OCI-LY3 (cell line): ENCODE measurements at regions not wholly inside any gene's neighbourhood (a gene's known extent, or its start where the extent isn't known, plus 50 kb on each side); places are given as distances from the start of the nearest gene placed in this dataset.

ENCODE experiments used
- EZH2phosphoT487 ChIP-seq: fragments of 200-600 bp; shearing (Covaris generic); IDR thresholded peaks from 2 replicates; pipeline ENCODE4 v1.6.1; 2018; ENCODE audit warnings: antibody characterized with exemption, mixed run types, low read depth
- TF ChIP-seq, protein P1 (sequence below): fragments of 200-600, 300-600 bp; sonication (generic); IDR thresholded peaks from 2 replicates; pipeline ENCODE4 v1.5.1; 2014; ENCODE audit warnings: antibody characterized with exemption, low read length, low read depth

DNA sequence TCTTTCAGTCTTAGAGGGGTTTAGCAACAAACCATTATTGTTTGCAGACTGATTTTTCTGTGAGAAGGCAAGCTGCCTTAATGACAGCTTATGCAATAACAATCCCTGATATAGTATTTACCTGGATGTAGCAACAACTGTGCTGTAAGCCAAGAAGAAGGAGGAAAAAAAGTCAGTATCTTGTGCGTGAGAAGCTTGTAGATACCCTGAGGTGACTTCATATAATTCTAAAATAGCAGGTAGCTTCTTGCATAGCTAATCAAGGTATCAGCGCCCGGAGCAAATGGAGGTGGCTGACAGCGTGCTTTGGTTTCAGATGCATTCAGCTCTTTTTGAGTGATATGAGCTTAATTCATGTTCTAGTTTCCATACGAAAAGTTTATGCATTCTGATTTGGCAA, 309.8 kb downstream of the KLF5 start:
- no peak for TF ChIP-seq EZH2phosphoT487
- TF ChIP-seq, protein P1, sequence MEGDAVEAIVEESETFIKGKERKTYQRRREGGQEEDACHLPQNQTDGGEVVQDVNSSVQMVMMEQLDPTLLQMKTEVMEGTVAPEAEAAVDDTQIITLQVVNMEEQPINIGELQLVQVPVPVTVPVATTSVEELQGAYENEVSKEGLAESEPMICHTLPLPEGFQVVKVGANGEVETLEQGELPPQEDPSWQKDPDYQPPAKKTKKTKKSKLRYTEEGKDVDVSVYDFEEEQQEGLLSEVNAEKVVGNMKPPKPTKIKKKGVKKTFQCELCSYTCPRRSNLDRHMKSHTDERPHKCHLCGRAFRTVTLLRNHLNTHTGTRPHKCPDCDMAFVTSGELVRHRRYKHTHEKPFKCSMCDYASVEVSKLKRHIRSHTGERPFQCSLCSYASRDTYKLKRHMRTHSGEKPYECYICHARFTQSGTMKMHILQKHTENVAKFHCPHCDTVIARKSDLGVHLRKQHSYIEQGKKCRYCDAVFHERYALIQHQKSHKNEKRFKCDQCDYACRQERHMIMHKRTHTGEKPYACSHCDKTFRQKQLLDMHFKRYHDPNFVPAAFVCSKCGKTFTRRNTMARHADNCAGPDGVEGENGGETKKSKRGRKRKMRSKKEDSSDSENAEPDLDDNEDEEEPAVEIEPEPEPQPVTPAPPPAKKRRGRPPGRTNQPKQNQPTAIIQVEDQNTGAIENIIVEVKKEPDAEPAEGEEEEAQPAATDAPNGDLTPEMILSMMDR = no peak
